ENCODE measurements at regions not wholly inside any gene's neighbourhood (a gene's known extent, or its start where the extent isn't known, plus 50 kb on each side); places are given as distances from the start of the nearest gene placed in this dataset.

DNA sequence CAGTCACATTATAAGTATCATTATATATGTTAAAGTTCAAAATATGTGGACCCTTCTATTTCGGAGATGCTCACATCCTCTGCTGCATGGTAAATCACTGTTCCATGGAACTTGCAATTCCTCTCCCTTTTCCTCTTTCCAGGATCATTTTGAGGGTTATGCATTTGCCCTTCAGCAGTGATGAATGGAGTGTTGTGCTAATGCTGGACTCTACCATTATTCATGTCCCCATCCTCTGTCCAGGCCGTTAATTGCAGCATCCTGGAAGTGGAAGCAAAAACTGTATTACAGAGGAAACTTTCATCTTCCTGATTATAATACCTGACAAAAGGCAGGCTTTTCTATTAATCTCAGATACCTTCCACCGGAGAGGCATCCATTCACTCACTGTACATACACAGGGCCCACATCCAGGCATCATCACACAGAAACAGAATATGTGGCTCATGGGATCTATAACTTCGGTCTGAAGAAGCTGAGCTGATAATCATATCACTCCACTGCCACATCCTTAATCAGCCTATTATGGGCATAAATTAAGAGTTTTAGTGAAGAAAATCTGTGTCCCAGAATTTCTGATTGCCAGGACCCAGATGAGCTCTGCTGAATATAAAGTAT, 65.0 kb upstream of the ACO1 start:
- TF ChIP-seq, protein P1, sequence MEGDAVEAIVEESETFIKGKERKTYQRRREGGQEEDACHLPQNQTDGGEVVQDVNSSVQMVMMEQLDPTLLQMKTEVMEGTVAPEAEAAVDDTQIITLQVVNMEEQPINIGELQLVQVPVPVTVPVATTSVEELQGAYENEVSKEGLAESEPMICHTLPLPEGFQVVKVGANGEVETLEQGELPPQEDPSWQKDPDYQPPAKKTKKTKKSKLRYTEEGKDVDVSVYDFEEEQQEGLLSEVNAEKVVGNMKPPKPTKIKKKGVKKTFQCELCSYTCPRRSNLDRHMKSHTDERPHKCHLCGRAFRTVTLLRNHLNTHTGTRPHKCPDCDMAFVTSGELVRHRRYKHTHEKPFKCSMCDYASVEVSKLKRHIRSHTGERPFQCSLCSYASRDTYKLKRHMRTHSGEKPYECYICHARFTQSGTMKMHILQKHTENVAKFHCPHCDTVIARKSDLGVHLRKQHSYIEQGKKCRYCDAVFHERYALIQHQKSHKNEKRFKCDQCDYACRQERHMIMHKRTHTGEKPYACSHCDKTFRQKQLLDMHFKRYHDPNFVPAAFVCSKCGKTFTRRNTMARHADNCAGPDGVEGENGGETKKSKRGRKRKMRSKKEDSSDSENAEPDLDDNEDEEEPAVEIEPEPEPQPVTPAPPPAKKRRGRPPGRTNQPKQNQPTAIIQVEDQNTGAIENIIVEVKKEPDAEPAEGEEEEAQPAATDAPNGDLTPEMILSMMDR (IDR thresholded peaks at IDR 0.05; ENCODE audit: low read depth, low read length), result no peak

DNA sequence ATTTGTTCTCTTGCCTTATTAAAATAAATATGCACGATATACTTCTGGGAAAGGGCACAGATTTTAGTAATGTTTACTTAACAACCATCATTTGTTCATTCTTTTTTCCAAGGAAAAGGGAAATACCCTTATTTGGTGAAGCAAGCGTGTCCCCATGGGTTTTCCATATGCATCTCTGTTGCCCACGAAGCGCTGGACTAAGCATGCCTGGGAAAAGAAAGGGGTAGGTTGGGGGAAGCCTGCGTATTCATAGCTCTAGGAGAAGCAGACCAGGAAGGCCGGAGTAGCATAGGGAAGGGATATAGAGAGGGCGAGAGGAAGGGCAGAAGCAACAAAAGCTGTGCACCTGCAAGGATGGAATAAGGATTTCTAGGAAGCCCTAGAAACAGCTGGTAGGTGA, 61.8 kb upstream of the ACO1 start:
- TF ChIP-seq, protein P1 (IDR thresholded peaks at IDR 0.05; ENCODE audit: low read depth, low read length), result no peak
- no peak overlapping the region for H3K4me3 ChIP-seq (ENCODE audit: low read depth, low read length)

More for the DNA sequence above, 65.0 kb upstream of the ACO1 start:
- no peak overlapping the region for H3K4me3 ChIP-seq (ENCODE audit: low read depth, low read length)

DNA sequence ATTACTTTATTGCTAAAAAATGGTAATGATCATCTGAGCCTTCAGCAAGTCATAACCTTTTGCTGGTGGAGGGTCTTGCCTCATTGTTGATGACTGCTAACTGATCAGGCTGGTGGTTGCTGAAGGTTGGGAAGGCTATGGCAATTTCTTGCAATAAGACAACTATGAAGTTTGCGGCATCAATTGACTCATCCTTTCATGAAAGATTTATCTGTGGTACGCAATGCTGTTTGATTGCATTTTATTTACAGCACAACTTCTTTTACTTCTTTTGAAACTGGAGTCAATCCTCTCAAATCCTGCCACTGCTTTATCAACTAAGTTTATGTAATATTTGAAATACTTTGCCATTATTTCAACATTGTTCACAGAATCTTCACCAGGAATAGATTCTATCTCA, 58.3 kb upstream of the ACO1 start:
- no peak overlapping the region for H3K4me3 ChIP-seq (ENCODE audit: low read depth, low read length)
- TF ChIP-seq, protein P1 (IDR thresholded peaks at IDR 0.05; ENCODE audit: low read depth, low read length), result no peak

DNA sequence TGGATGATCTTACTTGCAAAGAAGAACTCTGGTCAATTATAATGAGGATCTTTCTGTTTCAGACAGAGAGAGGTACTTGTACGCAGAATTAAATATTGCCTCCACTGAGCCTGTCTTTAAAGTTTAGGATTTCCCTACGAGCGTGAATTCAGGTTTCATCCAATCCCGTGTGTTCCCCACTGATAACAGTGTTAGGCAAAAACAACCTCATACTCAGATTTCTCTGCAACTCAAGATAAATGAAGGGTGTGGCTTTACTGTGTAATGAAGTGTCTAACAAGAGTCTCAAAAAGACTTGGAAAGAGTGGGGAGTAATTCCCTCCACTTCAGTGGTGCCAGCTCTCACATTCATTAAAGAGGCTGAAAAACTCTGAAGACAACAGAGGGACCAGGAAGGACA, 53.2 kb upstream of the ACO1 start:
- H3K4me3 ChIP-seq (ENCODE audit: low read depth, low read length), result no peak overlapping the region
- TF ChIP-seq, protein P1 (IDR thresholded peaks at IDR 0.05; ENCODE audit: low read depth, low read length), result no peak

DNA sequence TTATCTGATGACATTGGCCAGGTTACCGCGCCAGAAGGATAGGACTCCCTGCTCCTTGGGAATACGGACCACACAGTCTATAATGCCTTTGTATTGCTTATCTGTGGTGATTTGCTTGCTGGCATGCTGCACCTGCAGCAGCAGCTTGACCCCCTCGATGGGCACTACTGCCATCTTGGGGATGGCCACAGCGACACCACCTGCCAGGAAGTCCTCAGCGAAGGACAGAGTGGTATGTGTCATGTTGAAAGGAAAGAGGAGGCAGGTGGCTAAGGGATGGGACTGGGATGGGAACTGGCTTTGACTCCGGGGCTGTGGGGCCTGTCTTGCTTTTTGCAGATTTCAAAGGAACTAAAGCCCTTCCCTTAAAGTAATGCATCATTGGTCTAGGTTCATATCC, 50.3 kb upstream of the ACO1 start:
- TF ChIP-seq, protein P1 (IDR thresholded peaks at IDR 0.05; ENCODE audit: low read depth, low read length), result no peak
- no peak overlapping the region for H3K4me3 ChIP-seq (ENCODE audit: low read depth, low read length)

Measured in WI38 (cell line).